Head of caudate nucleus (tissue), 42 donors: ENCODE measurements at regions not wholly inside any gene's neighbourhood (a gene's known extent, or its start where the extent isn't known, plus 50 kb on each side); places are given as distances from the start of the nearest gene placed in this dataset.
"Not testable (repeated sequence)": the region's sequence is repeated elsewhere in the genome, so short reads cannot be mapped to it uniquely, and the experiment has no call there.

Experiments
- DNase-seq, 42 donors: peaks; one replicate each; pipeline versions ENCODE4 v3.0.0 to v3.0.0-alpha.2; 2020 to 2021; ENCODE audit warnings: mixed read lengths in 7 of 42
- intact Hi-C: fragments of 100-400 bp; cut with DNase I; formaldehyde crosslinking; loops from one replicate; pipeline ENCODE4 v1.15.0; 2022

DNA sequence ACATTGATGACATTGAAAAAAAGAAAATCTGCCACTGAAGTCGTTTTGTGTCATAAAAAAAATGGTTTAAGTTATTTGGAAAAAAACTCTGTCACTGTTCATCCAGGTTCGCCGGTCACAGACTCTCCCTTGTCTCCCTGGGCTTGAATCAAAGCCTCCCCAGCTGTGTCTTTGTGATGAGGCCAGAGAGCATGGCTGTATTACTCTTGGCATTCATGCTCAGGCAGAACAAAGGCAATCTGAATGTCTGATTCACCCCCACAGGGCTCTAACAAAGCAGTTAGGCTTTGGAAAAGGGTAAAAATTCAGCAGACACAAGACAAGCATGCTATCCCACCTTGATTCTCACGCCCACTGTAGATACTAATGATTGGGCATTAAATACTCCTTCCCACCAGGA lies 304.3 kb upstream of the PLD5 start:
- peak in 40 of 42 donors; percentile 13 to 82 (median 56) for DNase-seq
- intact Hi-C loops = loop anchor here (5.0 kb wide), 1 partner anchor 498 kb away; no protein-coding TSS in a partner anchor

DNA sequence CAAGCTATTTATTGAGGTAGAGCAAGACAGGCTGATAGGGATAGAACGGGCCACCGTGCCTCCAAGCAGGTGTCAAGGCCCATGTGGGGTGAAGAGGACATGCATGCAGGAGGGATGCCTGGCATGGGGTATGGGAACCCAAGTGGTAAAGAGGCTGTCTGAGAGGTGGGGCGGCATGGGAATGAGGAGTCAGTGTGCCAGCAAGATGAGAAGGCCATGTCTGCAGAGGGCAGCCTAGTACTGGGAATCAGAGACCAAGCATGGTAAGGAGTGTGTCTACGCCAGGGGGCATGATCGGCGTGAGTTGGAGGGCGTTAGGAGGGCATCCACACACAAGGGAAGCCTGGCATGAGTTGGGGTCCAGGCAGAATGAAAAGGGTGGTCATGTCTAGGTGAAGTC lies 303.7 kb upstream of the PLD5 start:
- peak in 41 of 42 donors; percentile 6 to 84 (median 60) for DNase-seq
- intact Hi-C loops = loop anchor here (5.0 kb wide), 1 partner anchor 499 kb away; no protein-coding TSS in a partner anchor

DNA sequence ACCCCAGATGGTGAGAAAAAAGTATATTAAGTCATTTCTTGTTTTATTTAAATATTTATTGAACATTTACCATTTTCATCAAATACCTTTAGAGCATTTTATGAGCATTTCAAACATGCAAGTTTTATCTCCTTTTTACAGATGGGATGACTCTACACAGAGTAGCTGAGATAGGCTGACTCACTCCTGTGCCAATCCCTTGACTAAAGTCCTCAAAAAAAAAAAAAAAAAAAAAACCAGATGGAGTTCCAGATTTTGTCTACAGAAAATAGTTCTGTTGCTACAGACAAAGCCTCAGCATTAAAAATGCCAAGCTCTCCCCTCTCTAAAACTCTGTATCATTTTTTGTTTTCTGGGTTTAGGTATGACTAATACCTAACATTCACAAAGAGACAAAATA lies 303.0 kb upstream of the PLD5 start:
- intact Hi-C loops = loop anchor here (5.0 kb wide), 1 partner anchor 500 kb away; no protein-coding TSS in a partner anchor
- no peak for DNase-seq

DNA sequence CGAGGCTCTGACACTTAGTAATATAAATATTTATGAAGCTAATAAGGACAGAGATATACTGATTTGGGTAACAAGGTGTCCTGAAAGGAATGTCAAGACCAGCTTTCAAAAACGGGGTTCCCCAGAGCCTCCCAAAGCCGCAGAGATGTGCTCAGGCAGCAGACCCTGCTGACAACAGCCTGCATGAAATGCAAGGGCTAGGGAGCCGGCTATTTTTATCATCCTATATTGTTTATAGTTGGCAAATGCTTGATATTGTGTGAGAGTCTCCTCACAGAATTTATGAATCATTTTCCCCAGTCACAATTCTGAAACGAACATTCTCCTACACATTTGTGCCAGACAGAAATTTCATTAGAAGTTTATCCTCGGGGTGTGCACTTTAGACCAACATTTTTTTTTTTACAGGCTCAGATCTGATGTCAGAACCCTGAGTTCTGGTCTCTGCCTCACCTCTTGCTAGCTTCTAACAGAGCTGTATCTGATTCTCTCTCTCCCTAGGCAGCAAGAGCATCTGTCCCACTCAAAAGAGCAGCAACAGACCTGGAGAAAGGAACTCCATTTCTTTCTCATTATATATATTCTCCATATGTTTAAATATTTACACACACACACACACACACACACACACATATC lies 302.3 kb upstream of the PLD5 start:
- DNase-seq = no peak
- intact Hi-C loops = loop anchor here (5.0 kb wide), 1 partner anchor 500 kb away; no protein-coding TSS in a partner anchor

DNA sequence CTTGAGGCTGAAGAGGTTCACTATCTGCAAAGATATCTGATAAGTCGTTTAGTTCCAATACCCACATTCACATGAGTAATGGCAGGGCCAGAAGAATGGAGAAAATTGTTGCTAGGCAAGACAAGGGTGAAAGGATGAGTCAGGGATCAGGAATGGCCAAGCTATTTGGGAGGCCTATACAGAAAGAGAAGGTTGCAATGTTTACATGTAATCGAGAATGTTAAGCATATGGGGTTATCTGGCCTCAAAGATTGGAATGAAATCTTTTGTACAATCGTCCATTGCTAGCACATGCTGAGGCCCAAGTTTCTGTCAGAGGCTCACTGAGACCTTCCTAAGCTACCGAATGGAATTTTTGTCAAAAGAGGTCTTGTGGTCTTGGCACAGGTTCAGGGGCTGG lies 299.9 kb upstream of the PLD5 start:
- no peak for DNase-seq
- intact Hi-C loops = no loop called here

DNA sequence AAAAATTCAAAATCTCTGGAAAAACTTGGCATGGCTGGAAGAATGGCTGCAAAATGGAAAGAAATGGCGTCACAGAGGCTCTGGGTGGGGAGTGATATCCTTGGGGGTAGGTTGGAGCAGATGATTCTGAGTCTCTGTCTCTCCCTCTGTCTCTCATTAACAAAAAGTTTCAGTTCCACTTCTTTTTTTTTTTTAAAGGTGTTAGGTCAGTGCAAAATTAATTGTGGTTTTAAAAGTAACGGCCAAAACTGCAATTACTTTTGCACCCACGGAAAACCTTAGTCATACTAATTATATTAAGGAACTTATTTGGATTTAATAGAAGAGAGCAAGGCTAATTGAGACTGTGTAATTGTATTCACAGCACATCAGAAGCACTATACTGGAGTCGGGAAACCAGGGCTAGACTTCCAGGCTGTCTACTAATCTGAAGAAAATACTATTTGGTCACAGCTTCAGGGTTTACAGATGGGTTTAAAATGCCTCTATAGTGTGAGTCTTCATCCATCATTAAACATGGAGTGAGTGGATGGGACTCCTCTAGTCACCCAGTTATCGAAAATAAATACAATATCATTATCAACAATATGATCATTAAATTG lies 289.1 kb upstream of the PLD5 start:
- DNase-seq = no peak
- intact Hi-C loops = no loop called here

DNA sequence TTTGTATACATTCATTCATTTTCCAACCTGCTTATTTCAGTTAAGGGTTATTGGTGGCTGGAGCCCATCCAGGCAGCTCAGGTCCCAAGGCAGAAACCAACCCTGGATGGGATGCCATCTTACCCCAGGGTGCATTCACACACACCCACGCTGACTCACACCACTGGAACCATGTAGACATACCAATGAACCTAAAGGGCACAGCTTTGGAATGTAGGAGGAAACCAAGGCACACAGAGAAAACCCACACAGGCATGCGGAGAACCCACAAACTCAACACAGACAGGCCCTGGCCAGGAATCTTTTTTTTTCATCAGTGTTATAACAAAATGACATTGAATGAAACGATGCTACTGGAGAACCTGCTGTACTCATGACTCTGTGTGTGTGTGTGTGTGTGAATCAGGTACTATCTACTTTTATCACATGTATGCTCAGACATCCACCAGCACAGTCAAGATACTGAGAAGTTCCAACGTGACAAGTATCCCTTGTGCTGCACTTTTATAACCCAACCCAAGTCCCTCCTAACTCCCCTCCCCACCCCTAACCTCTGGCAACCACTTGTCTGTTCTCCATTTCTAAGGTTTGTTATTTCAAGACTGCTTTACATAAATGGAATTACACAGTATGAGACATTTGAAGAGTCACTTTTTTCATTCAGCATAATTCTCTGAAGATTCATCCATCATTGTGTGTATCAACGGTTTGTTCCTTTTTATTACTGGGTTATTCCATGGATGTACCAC lies 286.8 kb upstream of the PLD5 start:
- DNase-seq = no peak
- intact Hi-C loops = no loop called here

DNA sequence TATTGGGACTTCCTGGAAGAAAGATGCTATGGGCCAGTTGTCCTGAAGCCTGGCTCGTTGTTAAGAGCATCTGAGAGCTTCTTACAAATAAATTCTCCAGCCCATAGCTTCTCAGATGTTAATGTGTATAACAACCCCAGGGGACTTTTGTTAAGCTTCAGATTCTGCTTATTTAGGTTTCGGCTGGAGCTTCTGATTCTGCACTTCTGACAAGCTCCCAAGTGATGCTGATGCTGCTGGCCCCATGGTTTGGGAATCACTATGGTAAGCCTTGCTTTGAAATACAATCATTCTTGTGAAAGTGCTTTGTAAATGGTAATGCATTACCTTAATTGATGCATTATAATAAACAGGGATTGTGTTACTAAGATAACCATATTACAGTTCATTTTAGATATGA lies 281.8 kb upstream of the PLD5 start:
- intact Hi-C loops = no loop called here
- no peak for DNase-seq

DNA sequence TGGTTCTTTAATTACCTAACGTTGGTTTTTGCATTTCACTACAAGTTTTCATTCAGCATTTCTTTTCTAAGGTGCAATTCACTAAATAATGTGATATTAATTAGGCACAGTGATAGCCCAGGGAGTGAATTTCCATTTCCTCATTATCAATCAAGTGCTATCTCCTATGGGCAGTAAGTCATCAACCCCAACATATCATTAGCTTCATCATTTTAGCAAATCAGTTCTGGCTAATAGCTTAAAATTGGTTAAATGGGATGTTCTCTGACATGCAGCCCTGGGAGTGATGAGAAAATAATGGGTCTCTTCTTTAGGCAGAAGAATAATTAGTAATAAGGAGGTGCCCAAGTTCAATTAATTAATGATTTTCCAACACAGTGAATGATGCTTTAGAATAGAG lies 280.9 kb upstream of the PLD5 start:
- intact Hi-C loops = not testable (repeated sequence)

DNA sequence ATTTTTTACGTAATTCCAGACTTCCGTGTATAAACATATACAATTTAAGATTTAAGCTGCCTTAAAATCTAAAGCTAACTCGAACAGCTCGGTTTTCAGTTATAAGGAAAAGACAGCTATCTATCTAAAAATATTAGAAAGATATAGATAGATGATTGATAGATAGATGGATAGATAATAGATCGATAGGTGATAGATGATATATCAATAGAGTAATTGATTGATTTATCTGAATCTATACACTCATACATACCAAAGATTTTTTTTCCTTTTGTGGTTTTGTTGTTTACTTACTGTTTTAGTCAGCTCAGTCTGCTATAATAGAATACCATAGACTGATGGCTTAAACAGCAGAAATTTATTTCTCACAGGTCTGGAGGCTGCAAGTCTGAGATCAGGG lies 278.5 kb upstream of the PLD5 start:
- intact Hi-C loops = no loop called here
- DNase-seq = no peak

More for the DNA sequence above, 280.9 kb upstream of the PLD5 start:
- not testable (repeated sequence) for DNase-seq

DNA sequence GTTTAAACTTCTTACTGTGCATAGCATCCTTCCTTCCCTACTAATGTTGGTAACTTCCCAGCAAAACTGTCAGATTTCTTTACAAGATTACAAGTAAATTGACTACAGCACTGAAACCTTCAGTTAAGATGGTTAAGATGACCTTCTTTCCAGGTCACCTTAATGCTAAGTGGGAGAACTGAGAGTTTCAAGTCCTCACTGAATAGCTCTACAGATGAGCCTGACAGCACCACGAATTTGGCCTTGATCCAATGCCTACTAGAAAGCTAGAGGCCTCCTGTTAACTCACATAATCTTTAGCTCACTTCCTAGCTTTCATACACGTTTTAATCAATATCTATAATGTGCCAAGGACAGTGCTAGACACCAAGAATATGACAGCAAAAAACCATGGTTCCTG lies 276.0 kb upstream of the PLD5 start:
- intact Hi-C loops = no loop called here
- DNase-seq = no peak

DNA sequence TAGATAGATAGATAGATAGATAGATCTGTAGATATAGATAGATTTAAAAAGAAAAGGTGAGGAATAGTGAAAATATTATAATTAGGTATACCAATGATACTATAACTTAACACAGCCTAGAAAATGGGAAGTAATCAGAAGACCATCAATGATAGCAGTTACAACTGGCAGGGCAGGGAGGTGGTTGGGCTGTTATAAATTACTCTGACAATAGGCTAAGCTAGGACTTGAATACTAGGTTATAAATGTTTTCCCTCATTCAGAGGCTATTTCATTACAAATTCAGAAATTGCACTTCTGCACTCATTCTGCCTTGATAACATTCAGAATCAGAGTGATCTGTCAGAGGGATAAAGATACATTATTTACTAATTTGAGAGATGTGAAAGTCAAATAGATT lies 273.4 kb upstream of the PLD5 start:
- intact Hi-C loops = no loop called here

DNA sequence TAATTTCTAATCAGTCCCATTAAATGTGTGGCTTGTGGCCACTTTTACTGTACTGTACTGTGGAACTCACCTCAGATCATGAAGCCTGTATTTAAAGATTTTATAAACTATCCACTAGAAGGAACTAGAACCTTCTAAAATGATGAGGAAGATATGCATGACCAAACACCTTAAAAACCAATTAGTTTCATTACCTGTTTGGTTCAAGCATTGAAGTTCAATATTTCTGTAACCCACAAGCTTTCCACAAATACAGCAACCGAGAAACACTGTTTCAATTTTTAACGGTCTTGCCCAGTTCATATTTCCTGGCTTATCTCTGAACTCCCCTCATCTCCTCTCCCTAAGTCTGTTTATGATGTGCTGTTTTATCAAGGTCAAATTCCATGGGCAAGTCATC lies 264.3 kb upstream of the PLD5 start:
- intact Hi-C loops = no loop called here
- DNase-seq = no peak

More for the DNA sequence above, 273.4 kb upstream of the PLD5 start:
- no peak for DNase-seq

DNA sequence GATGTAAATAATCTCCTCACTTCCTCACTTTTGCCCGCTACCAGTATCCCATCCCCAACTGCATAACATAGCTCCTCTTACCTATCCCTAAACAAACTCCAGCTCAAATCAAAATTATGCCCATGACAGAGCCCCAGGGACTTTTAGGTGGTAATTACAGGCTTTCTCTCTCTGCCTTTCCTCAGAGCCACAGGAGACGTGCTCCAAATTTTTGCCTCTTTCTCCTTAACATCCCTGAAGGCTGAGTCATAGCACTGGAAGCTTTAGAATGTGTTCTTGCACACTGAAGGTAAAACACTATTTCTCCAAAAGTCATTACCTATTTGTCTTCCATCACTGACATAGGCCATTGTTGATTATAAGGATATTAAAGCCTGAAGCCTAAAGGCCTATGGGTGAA lies 263.5 kb upstream of the PLD5 start:
- no peak for DNase-seq
- intact Hi-C loops = no loop called here

DNA sequence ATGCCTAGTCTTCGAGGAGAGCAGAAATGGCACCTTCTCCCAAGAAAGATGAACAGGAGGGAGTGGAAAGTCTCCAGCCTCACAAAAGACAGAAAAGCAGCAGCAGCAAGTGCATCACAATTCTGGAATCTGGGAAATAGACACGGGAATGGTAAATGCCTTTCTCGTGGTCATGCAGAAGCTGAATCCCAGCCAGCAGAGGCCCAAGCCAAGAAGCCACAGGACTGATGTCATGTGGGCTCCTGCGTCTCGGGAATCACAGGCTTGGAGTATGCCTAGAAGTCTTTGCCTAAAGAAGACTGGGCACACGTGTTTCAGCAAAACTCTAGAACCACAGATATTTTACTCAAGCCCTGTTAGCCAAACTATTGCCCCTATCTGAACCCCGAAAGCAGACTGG lies 260.3 kb upstream of the PLD5 start:
- intact Hi-C loops = no loop called here
- peak in 11 of 42 donors; percentile 7 to 61 (median 25) for DNase-seq

DNA sequence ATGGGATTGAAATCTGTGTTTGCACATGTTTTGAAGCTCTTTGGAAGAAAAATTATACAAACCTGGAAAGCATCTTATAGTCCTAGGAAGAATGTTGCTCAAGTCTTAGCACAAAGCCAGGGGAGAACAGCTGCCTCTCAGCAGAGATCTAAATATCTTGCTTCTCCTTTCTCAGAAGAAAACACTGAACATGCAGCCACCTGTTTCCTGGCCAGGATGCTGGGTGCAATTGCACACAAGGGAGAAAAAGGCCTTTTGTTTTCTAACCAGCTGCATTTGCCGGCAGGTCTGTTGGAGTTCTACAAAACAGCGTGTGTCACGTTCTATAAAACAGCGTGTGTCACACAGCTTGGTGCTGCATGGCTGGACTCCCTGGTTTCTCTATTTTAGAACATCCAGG lies 259.6 kb upstream of the PLD5 start:
- peak in 3 of 42 donors; percentile 7 to 9 (median 9) for DNase-seq
- intact Hi-C loops = no loop called here

DNA sequence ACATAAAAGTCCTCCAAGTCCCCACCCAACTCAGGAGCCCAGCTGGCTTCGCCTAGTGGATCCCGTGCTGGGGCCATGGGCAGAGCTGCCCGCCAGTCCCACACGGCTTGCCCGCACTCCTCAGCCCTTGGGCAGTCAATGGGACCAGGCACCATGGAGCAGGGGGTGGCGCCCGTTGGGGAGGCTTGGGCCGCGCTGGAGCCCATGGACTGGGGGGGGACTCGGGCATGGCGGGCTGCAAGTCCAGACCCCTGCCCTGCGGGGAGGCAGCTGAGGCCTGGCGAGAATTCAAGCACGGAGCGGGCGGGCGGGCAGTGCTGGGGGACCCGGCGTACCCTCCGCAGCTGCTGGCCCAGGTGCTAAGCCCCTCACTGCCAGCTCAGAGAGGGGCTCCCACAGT lies 249.8 kb upstream of the PLD5 start:
- intact Hi-C loops = no loop called here
- DNase-seq = no peak

DNA sequence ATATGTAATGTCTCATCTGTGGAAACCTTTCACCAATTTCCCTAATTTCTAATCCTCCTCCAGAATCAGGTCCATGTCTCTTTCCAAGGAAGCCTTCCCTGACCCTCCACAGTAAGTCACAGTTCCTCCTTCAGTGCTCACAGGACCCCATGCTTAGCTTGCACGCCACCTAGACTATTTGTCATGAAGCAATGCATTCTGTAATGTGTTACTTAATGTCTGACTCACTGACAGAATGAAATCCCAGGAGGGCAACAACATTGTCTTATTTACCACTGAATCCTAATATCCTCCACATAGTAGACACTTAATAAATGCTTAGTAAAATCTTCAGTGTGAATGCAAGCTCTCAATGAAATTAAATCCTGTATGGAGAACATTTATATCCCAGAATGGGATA lies 245.9 kb upstream of the PLD5 start:
- intact Hi-C loops = no loop called here

DNA sequence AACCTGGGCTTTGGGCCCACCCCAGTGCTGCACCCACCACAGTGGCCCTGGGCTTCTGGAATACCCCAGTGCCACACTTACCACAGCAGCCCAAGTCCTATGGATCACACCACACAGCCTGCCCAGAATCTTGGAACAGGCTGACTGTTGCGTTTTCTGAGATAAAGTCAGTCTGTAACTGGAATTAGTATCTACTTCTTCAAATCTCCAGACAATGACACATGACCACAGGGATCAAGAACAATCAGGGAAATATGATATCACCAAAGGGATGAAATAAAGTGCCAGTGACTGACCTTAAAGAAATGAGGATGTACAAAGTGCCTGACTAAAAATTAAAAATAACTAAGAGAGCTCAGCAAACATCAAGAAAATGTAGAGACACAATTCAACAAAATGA lies 239.7 kb upstream of the PLD5 start:
- no peak for DNase-seq
- intact Hi-C loops = no loop called here

More for the DNA sequence above, 245.9 kb upstream of the PLD5 start:
- no peak for DNase-seq

DNA sequence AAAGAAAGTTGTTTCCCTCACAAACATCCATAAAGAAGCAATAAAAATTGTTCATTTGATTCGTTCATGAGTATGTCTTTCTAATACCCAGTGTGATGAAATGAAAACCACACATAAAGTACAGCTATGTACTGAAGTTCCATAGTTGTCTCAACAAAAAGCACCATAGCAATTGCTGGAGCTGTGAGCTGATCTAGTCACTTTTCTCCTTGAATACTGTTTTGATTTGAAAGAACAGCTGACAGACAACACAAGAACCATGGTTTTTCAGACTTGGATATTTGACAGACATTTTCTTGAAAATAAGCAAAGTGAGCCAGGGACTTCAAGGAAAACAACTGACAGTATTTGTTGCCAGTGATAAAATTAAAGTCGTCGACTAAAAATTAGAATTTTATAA lies 237.1 kb upstream of the PLD5 start:
- DNase-seq = no peak
- intact Hi-C loops = no loop called here
